SK-N-SH (cell line): ENCODE measurements at regions not wholly inside any gene's neighbourhood (a gene's known extent, or its start where the extent isn't known, plus 50 kb on each side); places are given as distances from the start of the nearest gene placed in this dataset.

Source experiments
- CHD2 ChIP-seq: fragments of 150-350 bp; IDR thresholded peaks from 2 replicates; pipeline ENCODE4 v1.6.1; 2018; ENCODE audit warnings: low read length; ENCODE audit not compliant: partially characterized antibody
- CTCF ChIP-seq: fragments of 200-600 bp; sonication (generic); IDR thresholded peaks from 2 replicates; pipeline ENCODE4 v1.6.1; 2017; ENCODE audit warnings: antibody characterized with exemption, mild to moderate bottlenecking, moderate library complexity
- ZBTB33 ChIP-seq: IDR thresholded peaks from 2 replicates; pipeline ENCODE4 v1.4.0; 2012; ENCODE audit warnings: low read depth, borderline replicate concordance

GRCh38 chr11:81089242-81089641, 1644.4 kb downstream of the FAM181B start:
- TF ChIP-seq ZBTB33 (no peak), CTCF (no peak), CHD2 (no peak)
